ENCODE measurements at regions not wholly inside any gene's neighbourhood (a gene's known extent, or its start where the extent isn't known, plus 50 kb on each side); places are given as distances from the start of the nearest gene placed in this dataset.

GRCh38 chr12:111194703-111195051, 174.2 kb downstream of the PHETA1 start:
- DNase-seq = no peak

GRCh38 chr12:111193977-111194702, 174.8 kb downstream of the PHETA1 start:
- DNase-seq = no peak

- DNase-seq = no peak
These were observed 175.4 kb downstream of the PHETA1 start for GRCh38 chr12:111193496-111193895.

GRCh38 chr12:111193067-111193466, 175.8 kb downstream of the PHETA1 start:
- DNase-seq = no peak

- DNase-seq = no peak
These were observed 176.2 kb downstream of the PHETA1 start for GRCh38 chr12:111192647-111193046.

- DNase-seq = no peak
These were observed 178.0 kb downstream of the PHETA1 start for GRCh38 chr12:111190741-111191526.

- no peak for DNase-seq
These were observed 179.1 kb downstream of the PHETA1 start for GRCh38 chr12:111189792-111190191.

GRCh38 chr12:111188436-111188835, 180.5 kb downstream of the PHETA1 start:
- DNase-seq = no peak

GRCh38 chr12:111186347-111186746, 182.5 kb downstream of the PHETA1 start:
- no peak for DNase-seq

- DNase-seq = no peak
These were observed 183.0 kb downstream of the PHETA1 start for GRCh38 chr12:111185889-111186227.

GRCh38 chr12:111185206-111185888, 183.5 kb downstream of the PHETA1 start:
- no peak for DNase-seq

GRCh38 chr12:111184161-111184560, 184.7 kb downstream of the PHETA1 start:
- DNase-seq = no peak

GRCh38 chr12:111183094-111183493, 185.8 kb downstream of the PHETA1 start:
- no peak for DNase-seq

GRCh38 chr12:111182382-111182781, 186.5 kb downstream of the PHETA1 start:
- no peak for DNase-seq

- no peak for DNase-seq
These were observed 187.7 kb downstream of the PHETA1 start for GRCh38 chr12:111181143-111181726.

GRCh38 chr12:111180426-111181142, 188.3 kb downstream of the PHETA1 start:
- DNase-seq = no peak

- DNase-seq = no peak
These were observed 190.5 kb downstream of the PHETA1 start for GRCh38 chr12:111178181-111179081.

GRCh38 chr12:111175396-111176094, 193.3 kb downstream of the PHETA1 start:
- DNase-seq = no peak

- no peak for DNase-seq
These were observed 193.9 kb downstream of the PHETA1 start for GRCh38 chr12:111174961-111175345.

GRCh38 chr12:111174251-111174960, 194.5 kb downstream of the PHETA1 start:
- DNase-seq = no peak

GRCh38 chr12:111173836-111174235, 195.1 kb downstream of the PHETA1 start:
- DNase-seq = no peak

Measured in NCI-H1930 (cell line).